Esophagus squamous epithelium (tissue), 4 donors: ENCODE measurements at regions not wholly inside any gene's neighbourhood (a gene's known extent, or its start where the extent isn't known, plus 50 kb on each side); places are given as distances from the start of the nearest gene placed in this dataset.

ENCODE experiments used
- CTCF ChIP-seq, 6 experiments: fragments of 450-650 bp in 4 of 6; fragments of 200-600 bp in 2 of 6; sonication (generic) in 2 of 6; IDR thresholded peaks; one replicate each; pipeline ENCODE4 v1.5.1; 2016 to 2019; ENCODE audit warnings: antibody characterized with exemption in 6 of 6, mild to moderate bottlenecking in 4 of 6, moderate library complexity in 4 of 6
- POLR2A ChIP-seq, 4 donors: fragments of 450-650 bp; IDR thresholded peaks; one replicate each; pipeline ENCODE4 v1.6.1; 2017; ENCODE audit warnings: antibody characterized with exemption in 4 of 4, mild to moderate bottlenecking in 4 of 4, moderate library complexity in 3 of 4

- TF ChIP-seq CTCF (IDR thresholded peaks at IDR 0.05) = no peak
- TF ChIP-seq POLR2A (IDR thresholded peaks at IDR 0.05) = no peak
Measured at GRCh38 chr13:76725211-76725610, 161.0 kb downstream of the KCTD12 start.
